GM12891 (cell line): ENCODE measurements at regions not wholly inside any gene's neighbourhood (a gene's known extent, or its start where the extent isn't known, plus 50 kb on each side); places are given as distances from the start of the nearest gene placed in this dataset.

ENCODE experiments used
- DNase-seq: peaks from one replicate; pipeline ENCODE4 v3.0.0; 2011; ENCODE audit warnings: low spot score; ENCODE audit not compliant: insufficient read length
- FAIRE-seq: peaks from 2 replicates; lab custom pipeline; 2011; peaks lifted over from hg19 to GRCh38; lab: Jason Lieb, UNC
- PAX5 ChIP-seq: IDR thresholded peaks from 2 replicates; pipeline ENCODE4 v1.6.1; 2011; ENCODE audit warnings: low read length, moderate library complexity, mild to moderate bottlenecking; ENCODE audit not compliant: insufficient read depth, severe bottlenecking
- POLR2A ChIP-seq: IDR thresholded peaks from 2 replicates; pipeline ENCODE4 v1.6.1; 2011; ENCODE audit warnings: low read depth, low read length, control low read depth
- POLR2AphosphoS5 ChIP-seq: IDR thresholded peaks from 2 replicates; pipeline ENCODE4 v1.6.1; 2011; ENCODE audit warnings: low read depth, low read length, control low read depth
- POU2F2 ChIP-seq: IDR thresholded peaks from 2 replicates; pipeline ENCODE4 v1.6.1; 2011; ENCODE audit warnings: low read depth, mild to moderate bottlenecking, control low read depth, low read length, moderate library complexity
- SPI1 ChIP-seq: IDR thresholded peaks from 2 replicates; pipeline ENCODE4 v1.6.1; 2011; ENCODE audit warnings: low read depth, low read length, control low read depth
- TAF1 ChIP-seq: IDR thresholded peaks from 2 replicates; pipeline ENCODE4 v1.6.1; 2011; ENCODE audit warnings: low read depth, low read length, control low read depth

GRCh38 chr2:104340162-104340561 is 513.8 kb upstream of the POU3F3 start:
- DNase-seq = no peak
- TF ChIP-seq POU2F2 = no peak
- no peak for TF ChIP-seq POLR2A
- no peak for FAIRE-seq

GRCh38 chr2:104340879-104341828 is 512.8 kb upstream of the POU3F3 start:
- TF ChIP-seq TAF1 (no peak), POLR2A (no peak), SPI1 (no peak), POU2F2 (no peak), POLR2AphosphoS5 (no peak), PAX5 (no peak)
- FAIRE-seq = no peak
- DNase-seq = no peak

DNA sequence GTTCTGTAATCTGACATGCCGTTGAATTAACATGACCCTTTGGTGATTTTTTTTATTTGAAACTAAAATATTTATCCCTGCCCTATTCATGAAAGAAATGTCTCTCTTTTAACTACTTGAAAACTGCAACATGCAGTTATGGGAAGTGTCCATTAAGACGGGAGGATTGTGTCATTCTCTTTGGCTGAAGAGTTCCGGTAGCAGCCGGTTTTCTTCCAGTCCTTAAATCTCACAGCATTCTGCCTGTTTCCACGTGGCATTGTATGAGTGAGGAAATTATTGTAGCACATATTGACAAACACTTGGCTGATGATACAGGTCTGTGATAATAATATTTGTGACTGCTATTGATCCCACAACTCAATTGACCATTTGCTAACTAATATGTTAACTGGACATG is 509.6 kb upstream of the POU3F3 start:
- no peak for FAIRE-seq

DNA sequence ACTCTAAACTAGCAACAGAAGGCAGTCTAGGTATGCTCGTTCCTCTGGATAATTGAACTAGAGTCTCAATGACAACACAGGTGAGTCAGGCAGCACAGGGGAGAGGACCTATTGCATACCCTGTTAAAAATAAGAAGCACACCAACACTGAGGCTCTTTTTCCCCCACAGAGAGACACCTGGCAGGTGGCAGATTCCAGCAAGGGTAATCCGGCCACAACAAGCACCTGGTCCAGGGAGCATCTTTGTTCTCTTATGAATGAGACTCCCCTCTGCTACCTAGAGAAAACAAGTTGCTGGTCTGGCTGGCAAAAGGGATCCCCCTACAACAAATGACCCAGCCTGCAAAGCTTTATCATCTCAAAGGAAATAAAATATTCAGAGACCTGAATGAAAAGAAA is 508.9 kb upstream of the POU3F3 start:
- TF ChIP-seq POLR2AphosphoS5 (no peak), PAX5 (no peak)
- FAIRE-seq (no peak), DNase-seq (no peak)

More for the DNA sequence above, 509.6 kb upstream of the POU3F3 start:
- DNase-seq = no peak
- TF ChIP-seq POLR2A (no peak), POU2F2 (no peak), POLR2AphosphoS5 (no peak), TAF1 (no peak), PAX5 (no peak), SPI1 (no peak)

GRCh38 chr2:104358122-104358521 is 495.8 kb upstream of the POU3F3 start:
- FAIRE-seq (no peak), DNase-seq (no peak)
- TF ChIP-seq POU2F2 (no peak), PAX5 (no peak), POLR2AphosphoS5 (no peak), TAF1 (no peak), POLR2A (no peak), SPI1 (no peak)

GRCh38 chr2:104361414-104361813 is 492.5 kb upstream of the POU3F3 start:
- no peak for FAIRE-seq
- TF ChIP-seq POLR2A (no peak), POU2F2 (no peak), TAF1 (no peak), PAX5 (no peak), POLR2AphosphoS5 (no peak), SPI1 (no peak)
- no peak for DNase-seq

- DNase-seq = no peak
- FAIRE-seq = no peak
- TF ChIP-seq TAF1 (no peak), PAX5 (no peak), POLR2A (no peak), SPI1 (no peak), POLR2AphosphoS5 (no peak), POU2F2 (no peak)
Measured at GRCh38 chr2:104368089-104368488, 485.8 kb upstream of the POU3F3 start.

GRCh38 chr2:104371087-104371781 is 482.7 kb upstream of the POU3F3 start:
- TF ChIP-seq POLR2AphosphoS5 = no peak
- no peak for TF ChIP-seq POLR2A
- TF ChIP-seq SPI1 = no peak
- TF ChIP-seq TAF1 = no peak
- no peak for TF ChIP-seq PAX5
- no peak for TF ChIP-seq POU2F2
- FAIRE-seq = no peak
- DNase-seq = no peak

DNA sequence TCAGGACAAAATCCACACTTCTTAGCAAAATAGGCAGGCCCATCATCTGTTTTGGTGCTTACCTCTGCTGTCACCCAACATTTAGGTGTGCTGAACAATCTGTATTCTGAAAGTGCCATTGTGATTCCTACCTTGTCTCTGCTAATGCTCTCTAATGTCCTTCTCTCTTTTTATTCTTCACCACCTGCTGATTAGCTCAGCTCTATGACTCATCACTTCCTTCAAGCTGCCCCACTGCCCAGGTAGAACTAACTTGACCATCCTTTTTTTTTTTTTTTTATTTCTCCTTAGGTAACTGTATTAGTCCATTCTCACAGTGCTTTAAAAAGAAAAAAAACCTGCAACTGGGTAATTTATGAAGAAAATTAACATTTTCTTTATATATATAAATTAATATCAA is 478.7 kb upstream of the POU3F3 start:
- FAIRE-seq (no peak), DNase-seq (no peak)
- no peak for TF ChIP-seq TAF1
- TF ChIP-seq POLR2AphosphoS5 = no peak
- TF ChIP-seq POU2F2 = no peak
- TF ChIP-seq POLR2A = no peak
- no peak for TF ChIP-seq SPI1
- no peak for TF ChIP-seq PAX5
